Glomerular visceral epithelial cell (primary cell): ENCODE measurements at regions not wholly inside any gene's neighbourhood (a gene's known extent, or its start where the extent isn't known, plus 50 kb on each side); places are given as distances from the start of the nearest gene placed in this dataset.

Source experiments
- DNase-seq: peaks from one replicate; pipeline ENCODE4 v3.0.0-alpha.2; 2016; ENCODE audit errors: extremely low spot score

DNA sequence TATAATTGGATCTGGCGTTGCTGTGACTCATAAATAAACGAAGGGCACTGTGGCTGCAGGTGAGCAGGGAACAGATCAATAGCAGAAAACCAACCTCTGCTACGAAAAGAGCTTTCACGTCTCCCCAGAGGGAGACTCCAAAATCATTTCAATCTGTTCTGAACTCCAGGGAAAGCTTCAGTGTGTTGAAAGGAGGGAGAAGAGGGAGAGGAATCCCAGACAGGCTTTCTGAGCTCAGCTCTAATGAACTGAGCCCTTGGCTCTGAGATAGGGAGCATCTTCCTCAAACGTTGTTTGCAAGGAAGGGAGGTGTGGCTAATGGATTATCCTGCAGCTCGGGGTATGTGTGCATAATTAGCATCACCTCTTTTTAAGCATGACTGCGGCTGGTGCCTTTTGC lies 288.0 kb upstream of the IRX4 start:
- no peak for DNase-seq

DNA sequence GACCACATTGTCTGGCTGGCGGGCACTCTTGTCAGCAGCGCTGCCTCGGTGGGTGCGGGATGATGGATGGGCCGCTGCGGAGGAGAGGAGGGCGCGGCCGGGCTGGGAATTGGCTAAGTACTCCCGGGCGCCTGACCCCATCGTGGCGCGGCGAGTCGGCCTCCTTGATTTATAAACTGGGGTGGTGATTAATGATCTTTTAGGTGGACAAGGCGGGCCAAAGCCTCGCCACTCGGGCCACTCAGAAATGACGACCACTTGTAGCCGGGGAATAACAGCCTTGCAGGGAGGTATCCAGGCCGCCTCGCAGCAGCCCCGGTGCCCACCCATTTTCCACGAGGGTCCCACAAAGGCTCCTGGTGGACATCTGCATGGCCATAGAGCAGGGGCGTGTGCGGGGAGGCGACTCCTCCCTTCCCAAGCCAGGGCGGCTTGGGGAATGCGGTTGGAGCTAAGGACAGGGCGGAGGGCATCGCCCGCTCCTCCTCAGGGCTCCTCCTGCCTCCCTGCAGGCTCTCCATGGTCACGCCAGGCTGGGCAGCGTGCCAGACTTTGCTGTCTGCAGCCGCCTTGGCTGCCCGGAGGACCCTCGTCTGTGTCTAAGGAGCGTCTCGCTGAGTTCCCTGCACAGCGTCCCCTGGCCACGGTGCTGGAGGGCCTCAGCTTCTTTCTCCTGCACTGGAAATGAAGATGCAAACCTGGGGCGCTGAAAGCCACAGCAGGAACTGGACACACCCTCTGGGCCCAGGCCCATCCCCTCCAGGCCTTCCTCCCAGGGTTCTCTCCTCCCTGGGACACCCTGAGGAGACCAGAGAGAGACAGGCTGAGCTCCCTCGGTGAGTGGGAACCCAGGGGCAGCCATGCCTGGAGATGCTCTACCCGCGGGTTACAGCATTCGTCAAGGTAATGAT lies 287.4 kb upstream of the IRX4 start:
- no peak for DNase-seq

DNA sequence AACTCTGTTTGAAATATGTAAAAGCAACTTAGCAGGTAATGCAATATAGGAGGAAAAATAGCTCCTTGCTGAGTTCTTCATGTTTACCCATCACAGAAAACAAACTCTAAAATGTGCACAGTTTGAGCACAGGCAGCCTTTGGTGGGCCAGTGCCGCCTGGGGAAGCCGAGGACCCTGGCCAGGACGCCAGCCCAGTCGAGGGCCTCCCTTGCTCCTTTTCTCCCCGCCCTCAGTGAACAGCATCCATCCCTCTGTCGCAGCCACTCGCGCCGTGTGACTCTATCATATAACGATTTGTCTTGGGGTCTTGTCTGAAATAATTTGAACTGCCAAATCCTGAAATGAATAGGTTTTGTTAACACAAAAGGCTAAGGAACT lies 286.7 kb upstream of the IRX4 start:
- no peak for DNase-seq

DNA sequence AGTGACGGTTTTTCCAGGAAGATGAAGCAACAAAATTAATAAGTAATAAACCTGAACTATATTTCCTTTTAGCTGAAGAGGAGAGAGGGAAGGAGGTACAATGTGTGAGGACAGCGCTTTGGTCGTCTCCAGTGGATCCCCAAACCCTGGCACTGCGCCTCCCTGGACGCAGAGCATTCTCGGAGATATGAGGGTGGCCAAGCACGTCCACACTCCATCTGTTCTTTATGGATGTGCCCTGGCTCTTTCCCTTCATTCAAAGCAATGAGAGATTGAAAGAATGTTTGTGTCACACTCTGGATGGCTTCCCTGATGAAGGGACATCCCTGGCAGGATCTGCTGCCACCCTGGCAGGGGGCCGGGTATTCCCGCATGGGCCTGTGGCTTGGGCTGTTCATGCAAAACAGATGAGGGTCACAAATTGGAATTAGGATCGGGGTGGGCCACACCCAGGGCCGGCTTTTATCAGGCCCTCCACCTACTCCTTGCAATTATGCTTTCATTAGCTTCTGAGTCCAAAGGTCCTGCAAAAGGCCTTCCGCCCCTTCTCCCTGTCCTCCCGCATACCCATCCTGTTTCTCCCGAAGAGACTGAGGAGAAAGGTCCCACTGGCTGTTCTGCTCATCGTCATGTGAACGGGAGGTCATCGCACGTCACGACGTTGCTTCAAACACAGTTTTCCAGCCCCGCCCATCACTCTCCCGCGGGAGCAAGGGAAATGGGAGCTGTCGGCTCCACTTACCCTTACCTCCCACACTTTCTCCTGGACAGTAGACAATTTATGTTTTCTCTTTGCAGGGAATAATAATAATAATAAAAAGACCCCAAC lies 286.1 kb upstream of the IRX4 start:
- no peak for DNase-seq

DNA sequence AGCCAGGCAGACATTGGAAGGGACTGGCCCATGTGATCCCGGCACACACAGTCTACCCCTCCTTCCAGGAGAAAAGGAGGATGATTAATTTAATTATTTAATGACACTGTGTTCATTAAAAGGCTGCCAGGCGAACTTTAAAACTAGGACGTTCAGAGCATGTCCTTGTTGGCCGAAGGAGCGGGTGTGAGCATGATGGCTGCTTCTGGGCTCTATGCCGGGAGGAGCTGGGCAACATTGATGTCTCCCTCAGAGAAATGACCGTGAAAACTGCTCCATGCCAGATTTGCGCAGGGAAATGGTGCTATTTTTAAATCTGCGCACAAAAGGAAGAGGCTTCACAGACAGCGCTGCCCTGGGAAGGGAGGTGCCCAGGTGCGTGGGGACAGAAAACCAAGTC lies 284.9 kb upstream of the IRX4 start:
- no peak for DNase-seq

GRCh38 chr5:2166979-2167377 lies 284.3 kb upstream of the IRX4 start:
- DNase-seq = no peak

DNA sequence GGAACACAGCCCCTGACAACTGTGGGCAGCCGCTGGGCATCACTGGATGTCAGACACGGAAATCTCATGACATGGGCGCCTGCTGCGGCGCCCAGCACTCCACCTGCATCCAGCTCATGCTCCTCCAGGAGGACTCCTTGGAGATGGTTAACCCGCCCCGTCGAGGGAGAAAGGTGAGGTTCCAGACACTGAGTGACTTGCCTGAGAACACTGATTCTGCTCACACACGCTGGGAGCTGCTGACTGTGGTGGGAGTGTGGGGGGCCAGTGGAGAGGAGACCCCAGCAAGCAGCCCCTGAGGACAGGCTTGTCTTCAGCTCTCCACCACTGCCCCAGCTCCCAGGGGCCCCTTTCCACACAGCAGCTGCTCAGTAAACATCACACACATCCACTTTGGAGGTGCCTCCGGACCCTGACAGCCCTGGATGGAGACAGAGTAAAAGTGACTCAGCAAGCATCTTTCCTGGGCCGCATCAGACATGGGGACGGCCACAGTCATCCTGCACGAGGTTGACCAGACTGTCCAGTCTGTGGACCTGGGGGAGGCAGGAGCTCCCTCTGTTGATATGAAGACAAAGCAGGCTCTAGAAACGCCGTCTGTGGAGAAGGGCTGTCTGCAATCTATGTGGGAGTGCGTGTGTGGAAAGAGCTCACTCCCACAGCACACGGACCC lies 283.7 kb upstream of the IRX4 start:
- no peak for DNase-seq

DNA sequence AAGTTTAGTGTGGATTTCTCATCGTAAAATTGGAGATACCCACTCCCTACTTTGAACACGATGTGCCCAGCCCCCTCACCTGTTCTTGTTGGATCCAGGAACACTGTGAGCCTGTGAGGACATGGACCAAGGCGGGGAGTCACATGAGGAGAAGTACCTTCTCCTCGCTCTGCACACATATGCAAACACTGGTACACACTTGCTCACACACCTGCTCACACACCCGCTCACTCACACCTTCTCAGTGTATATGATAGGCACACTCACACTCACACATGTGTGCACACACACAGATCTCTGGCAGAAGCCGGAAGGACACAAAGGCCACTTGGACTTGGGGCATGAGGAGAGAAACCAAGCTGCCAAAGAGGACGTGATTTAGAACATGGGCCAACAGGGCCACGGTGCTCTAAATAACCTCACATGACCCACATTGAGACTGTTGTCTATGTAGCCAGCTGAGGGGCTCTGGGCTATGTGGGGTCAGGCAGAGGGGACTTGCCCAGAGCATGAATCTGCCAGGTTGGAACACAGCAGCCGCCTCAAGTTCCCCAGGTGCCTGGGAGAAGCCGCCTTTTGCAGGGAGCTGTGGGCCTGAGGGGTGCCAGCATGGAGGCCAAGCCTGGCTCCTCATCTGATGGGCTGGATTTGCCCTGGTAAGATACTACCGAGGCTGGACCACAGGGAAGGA lies 283.0 kb upstream of the IRX4 start:
- DNase-seq = no peak

DNA sequence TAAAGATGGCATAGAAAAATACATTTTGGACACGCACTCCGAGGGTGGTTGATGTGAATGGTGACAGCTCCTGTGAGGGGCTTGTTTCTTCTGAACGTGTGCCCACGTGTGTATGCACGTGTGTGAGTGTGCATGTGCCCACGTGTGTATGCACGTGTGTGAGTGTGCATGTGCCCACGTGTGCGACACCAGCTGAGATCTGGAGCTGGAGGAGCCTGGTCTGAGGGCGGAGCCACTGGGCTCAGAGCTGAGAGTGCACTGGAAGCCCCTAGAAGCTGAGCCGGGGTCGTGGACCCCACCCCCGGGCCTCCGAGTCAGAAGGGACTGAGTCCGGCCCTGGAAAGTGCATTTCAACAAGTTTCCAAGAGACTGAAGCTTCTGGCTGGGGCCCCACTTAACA lies 282.5 kb upstream of the IRX4 start:
- DNase-seq = no peak

GRCh38 chr5:2164586-2164985 lies 281.9 kb upstream of the IRX4 start:
- DNase-seq = no peak

- DNase-seq = no peak
Measured at GRCh38 chr5:2163940-2164490, 281.3 kb upstream of the IRX4 start.

GRCh38 chr5:2163060-2163856 lies 280.5 kb upstream of the IRX4 start:
- DNase-seq = no peak

- DNase-seq = no peak
Measured at GRCh38 chr5:2160811-2161210, 278.1 kb upstream of the IRX4 start.

DNA sequence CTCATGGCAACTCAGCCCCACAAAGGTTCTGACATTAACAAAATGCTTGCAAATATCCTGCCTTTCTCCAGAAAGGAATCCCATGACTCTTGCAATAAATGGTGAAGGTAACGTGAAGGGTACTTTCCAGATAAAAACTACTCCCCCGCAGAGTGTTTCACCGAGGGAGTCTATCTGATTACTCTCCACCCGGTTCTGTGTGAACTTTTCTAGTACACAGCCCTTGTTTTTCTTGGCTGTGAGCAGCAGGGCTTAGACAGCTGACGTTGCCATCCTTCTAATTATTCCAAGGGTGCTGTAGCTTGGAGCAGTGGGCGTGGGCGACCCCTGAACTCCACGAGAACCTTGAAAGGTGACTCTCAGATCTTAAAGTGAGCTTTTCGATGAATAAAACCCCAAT lies 276.0 kb upstream of the IRX4 start:
- no peak for DNase-seq

- DNase-seq = no peak
Measured at GRCh38 chr5:2158109-2158508, 275.4 kb upstream of the IRX4 start.

DNA sequence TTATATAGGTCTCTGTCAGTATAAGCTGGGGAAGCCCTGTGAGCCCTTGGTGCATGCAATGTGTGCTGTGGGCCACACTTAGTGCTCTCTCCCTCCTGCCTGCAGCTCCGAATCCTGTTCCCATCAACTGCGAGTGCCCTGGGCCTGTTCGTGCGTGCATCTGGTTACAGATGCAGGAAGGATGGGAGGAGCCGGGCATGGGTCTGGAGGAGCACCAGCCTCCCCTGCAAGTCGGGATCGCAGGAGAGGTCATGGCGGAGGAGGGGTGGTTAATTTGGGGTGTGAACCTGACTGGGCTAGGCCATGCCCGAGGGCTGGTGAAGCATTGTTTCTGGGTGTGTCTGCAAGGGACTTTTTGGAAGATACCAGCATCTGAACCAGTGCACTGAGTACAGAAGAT lies 274.6 kb upstream of the IRX4 start:
- DNase-seq = no peak

DNA sequence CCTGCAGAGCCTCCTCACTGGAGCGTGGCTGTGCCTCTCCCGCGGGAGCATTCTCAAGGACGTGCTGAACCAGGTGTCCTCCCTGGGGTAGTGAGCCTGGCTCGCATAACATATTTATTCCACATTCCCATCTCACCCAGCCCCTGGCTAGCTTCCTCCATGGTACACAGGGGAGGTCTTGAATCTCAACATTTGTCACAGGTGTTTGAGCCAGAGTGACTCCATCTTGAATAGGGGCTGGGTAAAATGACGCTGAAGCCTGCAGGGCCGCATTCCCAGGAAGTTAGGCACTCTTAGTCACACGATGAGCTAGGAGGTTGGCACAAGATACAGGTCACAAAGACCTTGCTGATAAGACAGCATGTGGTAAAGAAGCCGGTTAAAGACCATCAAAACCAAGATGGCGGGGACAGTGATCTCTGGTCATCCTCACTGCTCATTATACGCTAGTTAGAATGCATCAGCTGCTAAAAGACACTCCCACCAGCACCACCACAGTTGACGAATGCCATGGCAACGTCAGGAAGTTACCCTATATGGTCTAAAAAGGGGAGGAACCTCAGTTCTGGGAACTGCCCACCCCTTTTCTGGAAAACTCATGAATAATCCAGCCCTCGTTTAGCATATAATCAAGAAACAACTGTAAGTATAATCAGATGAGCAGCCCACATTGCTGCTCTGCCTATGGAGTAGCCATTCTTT lies 273.8 kb upstream of the IRX4 start:
- no peak for DNase-seq

DNA sequence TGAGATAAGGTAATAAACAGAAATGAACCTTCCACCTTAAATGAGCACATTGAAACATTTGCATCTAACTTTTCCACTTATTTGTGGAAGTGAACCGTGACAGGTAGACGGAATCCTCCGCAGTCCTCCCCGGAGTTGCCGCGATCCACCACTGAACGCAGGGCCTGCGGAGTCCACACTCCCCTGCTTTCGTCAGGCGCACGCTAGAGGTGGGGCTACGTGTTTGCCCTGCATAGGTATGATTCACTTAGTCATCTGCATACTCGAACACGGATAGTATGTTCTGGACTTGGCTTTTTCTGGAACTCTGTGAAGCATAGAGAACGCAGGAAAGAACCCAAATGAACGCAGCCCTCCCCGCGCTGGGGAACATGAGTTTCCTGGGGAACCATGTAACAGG lies 272.8 kb upstream of the IRX4 start:
- DNase-seq = no peak

DNA sequence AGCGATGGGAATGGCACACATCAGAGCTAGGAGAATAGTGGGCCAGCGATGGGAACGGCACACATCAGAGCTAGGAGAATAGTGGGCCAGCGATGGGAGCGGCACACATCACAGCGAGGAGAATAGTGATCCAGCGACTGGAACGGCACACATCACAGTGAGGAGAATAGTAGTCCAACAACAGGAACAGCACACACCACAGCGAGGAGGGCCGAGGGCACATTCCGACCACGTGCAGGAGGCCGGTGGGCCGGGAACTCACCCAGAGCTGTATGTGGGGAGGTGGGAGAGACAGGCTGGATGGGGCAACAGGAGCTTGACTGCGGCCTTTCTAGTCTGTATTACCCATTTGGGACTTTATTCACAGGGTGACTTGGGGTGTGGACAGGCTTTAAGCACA lies 271.1 kb upstream of the IRX4 start:
- no peak for DNase-seq

DNA sequence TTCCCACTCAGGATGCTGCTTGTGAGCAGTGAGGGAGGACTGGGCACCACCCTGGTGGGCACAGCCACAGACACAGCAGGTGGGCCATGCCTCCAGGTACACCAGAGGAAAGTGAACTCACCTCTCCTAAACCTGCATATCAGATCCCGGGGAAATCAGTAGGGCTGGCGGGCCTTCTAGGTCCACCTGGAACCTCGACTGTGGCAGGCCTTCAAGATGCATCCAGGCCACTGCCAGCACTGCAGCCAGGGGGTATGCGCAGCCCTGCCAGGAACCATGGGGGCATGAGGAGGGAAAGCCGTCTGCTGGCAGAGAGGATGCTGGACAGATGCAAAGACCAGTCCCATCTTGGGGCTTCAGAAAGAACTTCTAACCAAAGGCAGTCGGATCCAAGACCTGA lies 270.6 kb upstream of the IRX4 start:
- no peak for DNase-seq
